GM23248 (cell line): ENCODE measurements at regions not wholly inside any gene's neighbourhood (a gene's known extent, or its start where the extent isn't known, plus 50 kb on each side); places are given as distances from the start of the nearest gene placed in this dataset.
A peak's percentile ranks its signal among the peaks of the same experiment; 100 is the strongest.

Experiments
- DNase-seq: peaks from one replicate; pipeline ENCODE4 v3.0.0-alpha.2; 2015
- H2AFZ ChIP-seq: fragments of 200-600 bp; sonication (generic); 2 replicates; pipeline ENCODE4 v1.6.1; 2016; ENCODE audit warnings: antibody characterized with exemption
- H3F3A ChIP-seq: fragments of 200-600 bp; sonication (generic); 2 replicates; pipeline ENCODE4 v1.6.1; 2016; ENCODE audit warnings: mild to moderate bottlenecking, antibody characterized with exemption, mixed run types; ENCODE audit not compliant: insufficient read depth
- H3K27ac ChIP-seq: fragments of 200-600 bp; sonication (generic); 2 replicates; pipeline ENCODE4 v1.5.1; 2016; ENCODE audit warnings: mild to moderate bottlenecking
- H3K27me3 ChIP-seq: fragments of 200-600 bp; sonication (generic); replicated peaks from 2 replicates; pipeline ENCODE4 v1.6.1; 2016; ENCODE audit warnings: mild to moderate bottlenecking; ENCODE audit not compliant: insufficient read depth
- H3K36me3 ChIP-seq: fragments of 200-600 bp; sonication (generic); 2 replicates; pipeline ENCODE4 v1.6.1; 2016; ENCODE audit warnings: low read depth, mild to moderate bottlenecking
- H3K4me1 ChIP-seq: fragments of 200-600 bp; sonication (generic); 2 replicates; pipeline ENCODE4 v1.6.1; 2016; ENCODE audit warnings: mild to moderate bottlenecking; ENCODE audit not compliant: insufficient read depth
- H3K4me2 ChIP-seq: fragments of 200-600 bp; sonication (generic); one replicate; pipeline ENCODE4 v1.6.1; 2016; ENCODE audit warnings: mild to moderate bottlenecking; ENCODE audit not compliant: unreplicated experiment
- H3K4me3 ChIP-seq: fragments of 200-600 bp; sonication (generic); 2 replicates; pipeline ENCODE4 v1.5.1; 2016; ENCODE audit warnings: mild to moderate bottlenecking
- H3K79me2 ChIP-seq: fragments of 200-600 bp; sonication (generic); 2 replicates; pipeline ENCODE4 v1.6.1; 2016; ENCODE audit warnings: mild to moderate bottlenecking; ENCODE audit not compliant: insufficient read depth
- H3K9ac ChIP-seq: fragments of 200-600 bp; sonication (generic); 2 replicates; pipeline ENCODE4 v1.6.1; 2016; ENCODE audit warnings: mild to moderate bottlenecking
- H3K9me2 ChIP-seq: fragments of 200-600 bp; sonication (generic); 2 replicates; pipeline ENCODE4 v1.6.1; 2016; ENCODE audit warnings: mixed run types, mild to moderate bottlenecking, moderate library complexity; ENCODE audit not compliant: insufficient read depth
- H3K9me3 ChIP-seq: fragments of 200-600 bp; sonication (generic); one replicate; pipeline ENCODE4 v1.6.1; 2017; ENCODE audit warnings: low read depth
- H4K20me1 ChIP-seq: fragments of 200-600 bp; sonication (generic); 2 replicates; pipeline ENCODE4 v1.6.0; 2016; ENCODE audit not compliant: insufficient read depth
- EZH2 ChIP-seq: fragments of 200-600 bp; sonication (generic); IDR thresholded peaks from 2 replicates; pipeline ENCODE4 v1.6.1; 2018; ENCODE audit warnings: antibody characterized with exemption, mild to moderate bottlenecking; ENCODE audit not compliant: insufficient read depth, poor library complexity, severe bottlenecking
- EZH2phosphoT487 ChIP-seq: fragments of 200-600 bp; sonication (generic); IDR thresholded peaks from 2 replicates; pipeline ENCODE4 v1.6.1; 2018; ENCODE audit warnings: antibody characterized with exemption, moderate library complexity, mild to moderate bottlenecking, low read depth; ENCODE audit not compliant: insufficient read depth
- WGBS, 2 experiments: methylation state at CpG; one replicate each; pipeline ENCODE4 v1.1.6; 2015 to 2017; ENCODE audit warnings: low lambda C conversion rate in 2 of 2, low coverage in 1 of 2; ENCODE audit errors: missing lambda C conversion rate in 2 of 2; 5-methylcytosine and 5-hydroxymethylcytosine counted together
- in situ Hi-C: fragments of 300-500 bp; cut with MboI; formaldehyde crosslinking; loops from 2 replicates; pipeline ENCODE4 v1.15.0; 2020

GRCh38 chr12:82149045-82149444 is 209.1 kb downstream of the CCDC59 start:
- WGBS, 2 experiments, result 41 to 49% methylated on average over 3 of the region's 3 CpGs
- Histone ChIP-seq H3K27me3 (no peaks in the 10 kb centered on the region), H3K36me3 (no peaks in the 10 kb centered on the region), H3K4me1 (no peaks in the 10 kb centered on the region), H3K4me2 (no peak overlapping the region), H3K9me2 (no peaks in the 10 kb centered on the region), H3K27ac (no peak overlapping the region), H4K20me1 (no peaks in the 10 kb centered on the region; the same call in 1 of the 2 replicates), H2AFZ (no peak overlapping the region), H3K9me3 (no peaks in the 10 kb centered on the region), H3F3A (no peaks in the 10 kb centered on the region), H3K9ac (no peak overlapping the region), H3K79me2 (no peaks in the 10 kb centered on the region), H3K4me3 (no peak overlapping the region)
- no peak for TF ChIP-seq EZH2
- TF ChIP-seq EZH2phosphoT487, result no peak
- no peak for DNase-seq
- in situ Hi-C loops, result no loop called here

DNA sequence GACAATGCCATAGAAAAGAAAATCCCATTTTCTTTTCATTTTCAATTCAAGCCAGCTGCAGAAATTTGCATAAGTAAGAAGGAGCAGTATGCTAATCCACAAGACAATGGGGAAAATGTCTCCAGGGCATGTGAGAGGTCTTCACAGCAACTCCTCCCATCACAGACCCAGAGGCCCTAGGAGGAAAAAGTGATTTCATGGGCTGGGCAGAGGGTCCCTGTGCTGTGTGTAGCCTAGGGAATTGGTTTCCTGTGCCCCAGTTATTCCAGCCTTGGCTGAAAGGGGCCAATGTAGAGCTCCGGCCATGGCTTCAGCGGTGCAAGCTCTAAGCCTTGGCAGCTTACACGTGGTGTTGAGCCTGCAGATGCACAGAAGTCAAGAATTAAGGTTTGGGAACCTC is 211.4 kb downstream of the CCDC59 start:
- H3F3A ChIP-seq, result no peaks in the 10 kb centered on the region
- no peak for TF ChIP-seq EZH2
- TF ChIP-seq EZH2phosphoT487, result no peak
- no peaks in the 10 kb centered on the region for H3K79me2 ChIP-seq
- H2AFZ ChIP-seq, result no peak overlapping the region
- no peaks in the 10 kb centered on the region for H3K9me2 ChIP-seq
- no peak overlapping the region for H3K4me2 ChIP-seq
- in situ Hi-C loops, result no loop called here
- no peaks in the 10 kb centered on the region for H3K4me1 ChIP-seq
- H3K9me3 ChIP-seq, result no peaks in the 10 kb centered on the region
- H3K4me3 ChIP-seq, result no peak overlapping the region
- no peaks in the 10 kb centered on the region; the same call in 1 of the 2 replicates for H4K20me1 ChIP-seq
- no peaks in the 10 kb centered on the region for H3K27me3 ChIP-seq
- no peak overlapping the region for H3K27ac ChIP-seq
- no peak for DNase-seq
- WGBS, 2 experiments, result 35 to 48% methylated on average over 3 of the region's 3 CpGs
- no peak overlapping the region for H3K9ac ChIP-seq
- H3K36me3 ChIP-seq, result no peaks in the 10 kb centered on the region

DNA sequence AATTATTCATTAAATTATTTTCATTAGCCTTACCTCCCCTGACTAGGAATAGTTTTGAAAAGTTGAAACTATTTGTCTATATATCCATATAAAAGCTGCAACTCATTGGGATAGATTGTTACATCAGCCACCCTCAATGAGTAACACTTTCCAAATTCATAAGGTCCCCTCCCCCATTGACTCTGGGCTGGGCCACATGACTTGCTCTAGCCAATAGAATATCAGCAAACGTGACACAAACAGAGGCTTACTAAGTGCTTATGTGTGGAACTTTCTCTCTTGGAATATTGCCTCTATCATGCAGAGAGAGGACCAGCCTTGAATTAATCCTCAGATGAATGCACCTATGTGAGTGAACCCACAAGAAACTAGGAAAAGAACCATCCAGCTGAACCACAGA is 213.7 kb downstream of the CCDC59 start:
- TF ChIP-seq EZH2phosphoT487, result no peak
- no peaks in the 10 kb centered on the region; the same call in 1 of the 2 replicates for H4K20me1 ChIP-seq
- no peaks in the 10 kb centered on the region for H3K79me2 ChIP-seq

GRCh38 chr12:82132390-82132789 is 225.8 kb downstream of the CCDC59 start:
- H3K27me3 ChIP-seq, result no peaks in the 10 kb centered on the region
- H3F3A ChIP-seq, result no peaks in the 10 kb centered on the region
- no peaks in the 10 kb centered on the region for H3K9me3 ChIP-seq
- H2AFZ ChIP-seq, result no peak overlapping the region
- no peak overlapping the region for H3K4me3 ChIP-seq
- in situ Hi-C loops, result no loop called here
- no peaks in the 10 kb centered on the region for H3K4me1 ChIP-seq
- TF ChIP-seq EZH2 (no peak), EZH2phosphoT487 (no peak)
- no peak for DNase-seq
- H4K20me1 ChIP-seq, result no peaks in the 10 kb centered on the region
- WGBS, 2 experiments, result 62 to 73% methylated on average over 3 of the region's 3 CpGs
- H3K27ac ChIP-seq, result no peak overlapping the region
- H3K4me2 ChIP-seq, result no peak overlapping the region
- H3K36me3 ChIP-seq, result no peaks in the 10 kb centered on the region
- no peak overlapping the region for H3K9ac ChIP-seq
- no peaks in the 10 kb centered on the region for H3K79me2 ChIP-seq
- no peaks in the 10 kb centered on the region for H3K9me2 ChIP-seq

More for the DNA sequence above, 213.7 kb downstream of the CCDC59 start:
- H3K4me2 ChIP-seq, result no peak overlapping the region
- no peaks in the 10 kb centered on the region for H3K9me2 ChIP-seq
- no peak overlapping the region for H3K27ac ChIP-seq
- in situ Hi-C loops, result no loop called here
- H3K27me3 ChIP-seq, result no peaks in the 10 kb centered on the region
- H3K9me3 ChIP-seq, result no peaks in the 10 kb centered on the region
- H3K4me1 ChIP-seq, result no peaks in the 10 kb centered on the region
- H3K36me3 ChIP-seq, result no peaks in the 10 kb centered on the region
- no peaks in the 10 kb centered on the region for H3F3A ChIP-seq
- H3K9ac ChIP-seq, result no peak overlapping the region
- DNase-seq, result peak; percentile 3
- 32 to 42% methylated on average over 1 of the region's 1 CpG for WGBS, 2 experiments
- no peak overlapping the region for H3K4me3 ChIP-seq
- H2AFZ ChIP-seq, result no peak overlapping the region

DNA sequence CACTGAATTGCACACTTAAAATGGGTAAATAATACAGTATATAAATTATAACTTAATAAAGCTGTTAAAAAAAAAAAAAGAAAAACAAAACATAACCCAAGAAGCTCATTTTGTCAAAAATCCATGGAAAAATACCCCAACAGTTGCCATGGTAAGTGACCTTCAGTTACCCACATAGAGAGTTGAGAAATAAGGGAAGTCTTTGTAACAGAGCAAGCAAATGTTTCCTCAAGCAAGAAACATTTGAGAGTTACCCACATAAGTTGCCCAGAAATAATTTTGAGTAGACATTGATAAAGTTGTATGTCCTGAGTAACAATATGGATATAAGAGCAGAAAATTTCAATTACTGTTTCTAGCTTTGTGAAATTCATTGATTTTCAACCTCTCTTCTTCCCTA is 227.4 kb downstream of the CCDC59 start:
- DNase-seq, result no peak
- in situ Hi-C loops, result no loop called here
- Histone ChIP-seq H3K27me3 (no peaks in the 10 kb centered on the region), H3K9me3 (no peaks in the 10 kb centered on the region), H3F3A (no peaks in the 10 kb centered on the region), H3K36me3 (no peaks in the 10 kb centered on the region), H3K4me2 (no peak overlapping the region), H3K27ac (no peak overlapping the region), H2AFZ (no peak overlapping the region), H3K9ac (no peak overlapping the region), H4K20me1 (no peaks in the 10 kb centered on the region), H3K9me2 (no peaks in the 10 kb centered on the region), H3K79me2 (no peaks in the 10 kb centered on the region), H3K4me3 (no peak overlapping the region), H3K4me1 (no peaks in the 10 kb centered on the region)
- TF ChIP-seq EZH2phosphoT487, result no peak
- no peak for TF ChIP-seq EZH2
